PC-9 (cell line): ENCODE measurements at regions not wholly inside any gene's neighbourhood (a gene's known extent, or its start where the extent isn't known, plus 50 kb on each side); places are given as distances from the start of the nearest gene placed in this dataset.

Experiments used
- BruUV-seq: library from RNA; stranded (reverse); fragments of 400-500 nt; replicated peaks from 2 replicates; lab custom pipeline; 2021; lab: Mats Ljungman, UMichigan
- CTCF ChIA-PET: fragments of 300-600 bp; sonication (Branson Sonifier 250); formaldehyde crosslinking; loops from one replicate; lab custom pipeline; 2022; ENCODE audit warnings: antibody characterized with exemption; lab: Charles Lee
- POLR2A ChIA-PET: fragments of 300-600 bp; sonication (Branson Sonifier 250); formaldehyde crosslinking; loops from one replicate; lab custom pipeline; 2022; ENCODE audit warnings: antibody characterized with exemption; ENCODE audit not compliant: unreplicated experiment; lab: Charles Lee
- DNase-seq, 2 experiments: peaks; one replicate each; pipeline versions ENCODE4 v3.0.0 to v3.0.0-alpha.2; 2015 to 2022; ENCODE audit warnings: mixed read lengths in 1 of 2
- H2AFZ ChIP-seq: fragments of 200-600 bp; sonication (generic); 2 replicates; pipeline ENCODE4 v1.8.1; 2017; ENCODE audit warnings: antibody characterized with exemption
- H3F3A ChIP-seq: fragments of 200-600 bp; sonication (generic); 2 replicates; pipeline ENCODE4 v1.8.1; 2017; ENCODE audit warnings: antibody characterized with exemption, mild to moderate bottlenecking, low read depth; ENCODE audit not compliant: insufficient read depth
- H3K27ac ChIP-seq: fragments of 200-600 bp; sonication (generic); 2 replicates; pipeline ENCODE4 v1.6.1; 2016; ENCODE audit warnings: mixed run types
- H3K27me3 ChIP-seq: fragments of 200-600 bp; sonication (generic); 2 replicates; pipeline ENCODE4 v1.6.1; 2016; ENCODE audit warnings: low read depth, mixed run types; ENCODE audit not compliant: insufficient read depth
- H3K36me3 ChIP-seq: fragments of 200-600 bp; sonication (generic); 2 replicates; pipeline ENCODE4 v1.6.1; 2016; ENCODE audit warnings: low read depth, mixed run types
- H3K4me1 ChIP-seq: fragments of 200-600 bp; sonication (generic); replicated peaks from 2 replicates; pipeline ENCODE4 v1.6.1; 2016; ENCODE audit warnings: mixed run types; ENCODE audit not compliant: insufficient read depth
- H3K4me2 ChIP-seq: fragments of 200-600 bp; sonication (generic); 2 replicates; pipeline ENCODE4 v1.6.1; 2017; ENCODE audit warnings: mixed run types
- H3K4me3 ChIP-seq: fragments of 200-600 bp; sonication (generic); 2 replicates; pipeline ENCODE4 v1.6.1; 2016; ENCODE audit warnings: mixed run types
- H3K79me2 ChIP-seq: fragments of 200-600 bp; sonication (generic); 2 replicates; pipeline ENCODE4 v1.6.1; 2017; ENCODE audit warnings: low read depth, mixed run types
- H3K9me2 ChIP-seq: fragments of 200-600 bp; sonication (generic); 2 replicates; pipeline ENCODE4 v1.8.1; 2017; ENCODE audit warnings: mild to moderate bottlenecking; ENCODE audit not compliant: insufficient read depth
- H3K9me3 ChIP-seq: fragments of 200-600 bp; sonication (generic); 2 replicates; pipeline ENCODE4 v1.8.1; 2016; ENCODE audit warnings: low read depth; ENCODE audit not compliant: insufficient read depth
- H4K20me1 ChIP-seq: fragments of 200-600 bp; sonication (generic); 2 replicates; pipeline ENCODE4 v1.8.1; 2017; ENCODE audit not compliant: insufficient read depth
- EZH2 ChIP-seq: fragments of 200-600 bp; sonication (generic); IDR thresholded peaks from 2 replicates; pipeline ENCODE4 v1.8.0; 2017; ENCODE audit warnings: antibody characterized with exemption, low read depth
- intact Hi-C: fragments of 100-400 bp; cut with micrococcal nuclease; formaldehyde crosslinking; loops from one replicate; pipeline ENCODE4 v1.10.0; 2022; ENCODE audit not compliant: unreplicated experiment
- TF ChIP-seq, protein P1 (sequence below): fragments of 200-600 bp; sonication (generic); conservative IDR thresholded peaks from 2 replicates; pipeline ENCODE4 v1.6.1; 2017; ENCODE audit warnings: mixed run types, antibody characterized with exemption, mild to moderate bottlenecking, moderate library complexity

DNA sequence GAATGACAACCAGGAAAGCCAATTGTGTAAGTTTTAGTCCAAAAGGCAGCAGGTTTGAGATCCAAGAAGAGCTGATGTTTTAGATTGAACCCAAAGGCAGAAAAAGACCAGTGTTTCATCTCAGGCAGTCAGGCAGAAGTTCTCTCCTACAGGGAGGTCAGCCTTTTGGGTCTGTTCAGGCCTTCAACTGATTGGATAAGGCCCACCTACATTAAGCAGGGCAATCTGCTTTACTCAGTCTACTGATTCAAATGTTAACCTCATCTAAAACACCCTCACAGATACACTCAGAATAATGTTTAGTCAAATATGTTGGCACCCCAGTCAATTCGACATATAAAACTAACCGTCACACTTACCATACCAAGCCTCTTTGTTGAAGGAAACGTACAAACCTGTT, 134.2 kb upstream of the NEIL3 start:
- TF ChIP-seq EZH2: no peak
- TF ChIP-seq, protein P1, sequence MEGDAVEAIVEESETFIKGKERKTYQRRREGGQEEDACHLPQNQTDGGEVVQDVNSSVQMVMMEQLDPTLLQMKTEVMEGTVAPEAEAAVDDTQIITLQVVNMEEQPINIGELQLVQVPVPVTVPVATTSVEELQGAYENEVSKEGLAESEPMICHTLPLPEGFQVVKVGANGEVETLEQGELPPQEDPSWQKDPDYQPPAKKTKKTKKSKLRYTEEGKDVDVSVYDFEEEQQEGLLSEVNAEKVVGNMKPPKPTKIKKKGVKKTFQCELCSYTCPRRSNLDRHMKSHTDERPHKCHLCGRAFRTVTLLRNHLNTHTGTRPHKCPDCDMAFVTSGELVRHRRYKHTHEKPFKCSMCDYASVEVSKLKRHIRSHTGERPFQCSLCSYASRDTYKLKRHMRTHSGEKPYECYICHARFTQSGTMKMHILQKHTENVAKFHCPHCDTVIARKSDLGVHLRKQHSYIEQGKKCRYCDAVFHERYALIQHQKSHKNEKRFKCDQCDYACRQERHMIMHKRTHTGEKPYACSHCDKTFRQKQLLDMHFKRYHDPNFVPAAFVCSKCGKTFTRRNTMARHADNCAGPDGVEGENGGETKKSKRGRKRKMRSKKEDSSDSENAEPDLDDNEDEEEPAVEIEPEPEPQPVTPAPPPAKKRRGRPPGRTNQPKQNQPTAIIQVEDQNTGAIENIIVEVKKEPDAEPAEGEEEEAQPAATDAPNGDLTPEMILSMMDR: no peak
- no peaks in the 10 kb centered on the region; the same call in 1 of the 2 replicates for H3K9me2 ChIP-seq
- no peaks in the 10 kb centered on the region for H3F3A ChIP-seq
- BruUV-seq: no TSS peak
- no peak overlapping the region for H2AFZ ChIP-seq
- no peaks in the 10 kb centered on the region for H3K79me2 ChIP-seq
- no peak overlapping the region for H3K4me3 ChIP-seq
- POLR2A ChIA-PET: no interaction called here
- no peaks in the 10 kb centered on the region for H3K27me3 ChIP-seq
- no peak overlapping the region for H3K27ac ChIP-seq
- no peaks in the 10 kb centered on the region for H3K36me3 ChIP-seq
- no peaks in the 10 kb centered on the region for H3K9me3 ChIP-seq
- no peaks in the 10 kb centered on the region for H4K20me1 ChIP-seq
- no peaks in the 10 kb centered on the region for H3K4me1 ChIP-seq
- H3K4me2 ChIP-seq: no peak overlapping the region
- intact Hi-C loops: no loop called here
- CTCF ChIA-PET: no interaction called here
- DNase-seq: no peak

DNA sequence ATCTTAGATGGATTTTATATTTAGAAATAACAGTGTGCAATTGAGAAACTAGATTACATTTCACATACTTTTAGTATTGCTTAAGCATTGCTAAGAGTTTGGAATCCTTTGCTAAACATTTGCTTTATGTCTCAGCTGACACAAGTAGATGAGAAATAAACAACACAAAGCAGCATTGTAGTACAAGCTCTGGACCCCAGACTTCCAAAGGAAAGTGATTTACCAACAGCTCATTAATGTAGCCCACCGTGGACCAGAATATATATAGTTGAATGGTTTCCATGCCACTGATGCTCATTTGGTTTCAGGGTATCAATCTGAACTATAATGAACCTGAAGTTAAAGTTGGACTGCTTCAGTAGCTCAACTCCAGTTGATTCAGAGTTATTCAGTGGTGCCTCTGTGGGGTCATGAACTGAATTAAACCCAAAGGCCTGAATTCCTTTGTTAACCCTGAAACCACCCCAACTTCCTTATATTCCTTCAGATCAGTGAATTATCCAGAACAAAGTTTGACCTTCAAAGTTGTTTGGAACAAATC, 132.1 kb upstream of the NEIL3 start:
- Histone ChIP-seq H3K4me2 (no peak overlapping the region), H3K27me3 (no peaks in the 10 kb centered on the region), H4K20me1 (no peaks in the 10 kb centered on the region), H3K79me2 (no peaks in the 10 kb centered on the region), H3K27ac (no peak overlapping the region), H2AFZ (no peak overlapping the region), H3K9me3 (no peaks in the 10 kb centered on the region), H3F3A (no peaks in the 10 kb centered on the region), H3K4me1 (no peaks in the 10 kb centered on the region), H3K36me3 (no peaks in the 10 kb centered on the region), H3K4me3 (no peak overlapping the region), H3K9me2 (no peaks in the 10 kb centered on the region; the same call in 1 of the 2 replicates)
- intact Hi-C loops: no loop called here
- CTCF ChIA-PET: no interaction called here
- no peak for DNase-seq
- TF ChIP-seq, protein P1: no peak
- TF ChIP-seq EZH2: no peak
- no TSS peak for BruUV-seq
- POLR2A ChIA-PET: no interaction called here

DNA sequence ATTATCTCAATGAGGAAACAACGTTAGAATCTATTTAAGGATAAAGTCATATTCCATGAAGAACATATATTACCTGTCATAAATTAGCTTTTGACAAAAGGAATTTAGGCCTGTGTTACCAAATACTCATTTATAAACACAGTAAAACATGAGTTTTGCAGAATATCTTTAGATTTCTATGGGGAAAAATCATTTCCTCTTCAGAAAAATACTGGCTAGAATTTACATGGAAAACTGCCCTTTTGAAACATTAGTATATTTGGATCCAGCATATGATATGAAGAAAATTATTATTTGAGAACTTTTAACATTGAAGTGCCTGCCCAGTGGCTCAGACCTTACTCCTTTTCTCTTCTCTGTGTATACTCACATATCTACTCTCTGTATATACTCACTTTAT, 131.4 kb upstream of the NEIL3 start:
- no peak overlapping the region for H3K27ac ChIP-seq
- H3K4me3 ChIP-seq: no peak overlapping the region
- no peak overlapping the region for H3K4me2 ChIP-seq
- TF ChIP-seq EZH2: no peak
- TF ChIP-seq, protein P1: no peak
- ChIA-PET POLR2A (no interaction called here), CTCF (no interaction called here)
- H3F3A ChIP-seq: no peaks in the 10 kb centered on the region
- H2AFZ ChIP-seq: no peak overlapping the region
- no peaks in the 10 kb centered on the region for H3K9me3 ChIP-seq
- BruUV-seq: no TSS peak
- H4K20me1 ChIP-seq: no peaks in the 10 kb centered on the region
- intact Hi-C loops: no loop called here
- H3K9me2 ChIP-seq: no peaks in the 10 kb centered on the region; the same call in 1 of the 2 replicates
- H3K36me3 ChIP-seq: no peaks in the 10 kb centered on the region
- H3K79me2 ChIP-seq: no peaks in the 10 kb centered on the region
- no peaks in the 10 kb centered on the region for H3K4me1 ChIP-seq
- no peaks in the 10 kb centered on the region for H3K27me3 ChIP-seq
- DNase-seq: no peak
